Dermis blood vessel endothelial cell (primary cell): ENCODE measurements at regions not wholly inside any gene's neighbourhood (a gene's known extent, or its start where the extent isn't known, plus 50 kb on each side); places are given as distances from the start of the nearest gene placed in this dataset.

Source experiments
- DNase-seq: peaks from one replicate; pipeline ENCODE4 v3.0.0; 2010

GRCh38 chr3:103067963-103068362 is 633.1 kb downstream of the ZPLD1 start:
- no peak for DNase-seq

GRCh38 chr3:103075282-103075681 is 640.5 kb downstream of the ZPLD1 start:
- no peak for DNase-seq

- no peak for DNase-seq
Measured at GRCh38 chr3:103077910-103078309, 643.1 kb downstream of the ZPLD1 start.

GRCh38 chr3:103082501-103082900 is 647.7 kb downstream of the ZPLD1 start:
- DNase-seq, result no peak

- no peak for DNase-seq
Measured at GRCh38 chr3:103083848-103084631, 649.2 kb downstream of the ZPLD1 start.

GRCh38 chr3:103085465-103085864 is 650.6 kb downstream of the ZPLD1 start:
- DNase-seq, result no peak

- DNase-seq, result no peak
Measured at GRCh38 chr3:103089758-103090157, 654.9 kb downstream of the ZPLD1 start.

GRCh38 chr3:103105206-103105605 is 670.4 kb downstream of the ZPLD1 start:
- no peak for DNase-seq

- DNase-seq, result no peak
Measured at GRCh38 chr3:103112273-103112672, 677.5 kb downstream of the ZPLD1 start.

GRCh38 chr3:103126115-103126514 is 691.3 kb downstream of the ZPLD1 start:
- DNase-seq, result no peak

GRCh38 chr3:103127098-103127630 is 692.3 kb downstream of the ZPLD1 start:
- no peak for DNase-seq

GRCh38 chr3:103127737-103128136 is 692.9 kb downstream of the ZPLD1 start:
- DNase-seq, result no peak

GRCh38 chr3:103134023-103134724 is 699.4 kb downstream of the ZPLD1 start:
- DNase-seq, result no peak

- DNase-seq, result no peak
Measured at GRCh38 chr3:103136621-103137020, 701.8 kb downstream of the ZPLD1 start.

GRCh38 chr3:103137830-103138229 is 703.0 kb downstream of the ZPLD1 start:
- no peak for DNase-seq

GRCh38 chr3:103158183-103158582 is 723.4 kb downstream of the ZPLD1 start:
- DNase-seq, result no peak

- DNase-seq, result no peak
Measured at GRCh38 chr3:103166890-103167289, 732.1 kb downstream of the ZPLD1 start.

GRCh38 chr3:103167850-103168249 is 733.0 kb downstream of the ZPLD1 start:
- no peak for DNase-seq

- no peak for DNase-seq
Measured at GRCh38 chr3:103169289-103169688, 734.5 kb downstream of the ZPLD1 start.

GRCh38 chr3:103170651-103171050 is 735.8 kb downstream of the ZPLD1 start:
- DNase-seq, result no peak

- DNase-seq, result no peak
Measured at GRCh38 chr3:103173940-103174339, 739.1 kb downstream of the ZPLD1 start.

- no peak for DNase-seq
Measured at GRCh38 chr3:103181160-103181559, 746.3 kb downstream of the ZPLD1 start.

- no peak for DNase-seq
Measured at GRCh38 chr3:103184772-103185171, 750.0 kb downstream of the ZPLD1 start.

- DNase-seq, result no peak
Measured at GRCh38 chr3:103189941-103190340, 755.1 kb downstream of the ZPLD1 start.
